Right cardiac atrium (tissue), 5 donors: ENCODE measurements at regions not wholly inside any gene's neighbourhood (a gene's known extent, or its start where the extent isn't known, plus 50 kb on each side); places are given as distances from the start of the nearest gene placed in this dataset.
A peak's percentile ranks its signal among the peaks of the same experiment; 100 is the strongest.
"Not testable (repeated sequence)": the region's sequence is repeated elsewhere in the genome, so short reads cannot be mapped to it uniquely, and the experiment has no call there.

ENCODE experiments used
- ATAC-seq, 2 donors: fragments of 200-7000 bp; cut with Tn5 transposase; one replicate each; pipeline versions ENCODE4 v1.8.0 to v1.9.1; 2020; ENCODE audit warnings: moderate library complexity in 2 of 2, mild to moderate bottlenecking in 1 of 2
- DNase-seq, 3 donors: peaks; one replicate each; pipeline ENCODE4 v3.0.0-alpha.2; 2020
- H3K27ac ChIP-seq: one replicate; pipeline ENCODE4 v1.5.1; 2013; ENCODE audit warnings: mild to moderate bottlenecking, low read length, control low read depth, moderate library complexity
- H3K27me3 ChIP-seq: one replicate; pipeline ENCODE4 v1.6.1; 2013; ENCODE audit not compliant: control insufficient read depth, insufficient read depth
- H3K4me1 ChIP-seq: one replicate; pipeline ENCODE4 v1.6.1; 2013; ENCODE audit warnings: low read length; ENCODE audit not compliant: control insufficient read depth, insufficient read depth
- H3K4me3 ChIP-seq: one replicate; pipeline ENCODE4 v1.5.1; 2013; ENCODE audit warnings: low read length, control low read depth
- H3K9me3 ChIP-seq: one replicate; pipeline ENCODE4 v1.6.1; 2013; ENCODE audit warnings: low read length; ENCODE audit not compliant: control insufficient read depth
- WGBS: extraction: QIAGEN DNeasy Blood & Tissue Kit; methylation state at CpG from one replicate; pipeline ENCODE4 v1.1.7; 2013; 5-methylcytosine and 5-hydroxymethylcytosine counted together
- intact Hi-C, 4 donors: fragments of 100-400 bp; cut with DNase I; formaldehyde crosslinking; loops; one replicate each; pipeline versions ENCODE4 v1.11.0 to v1.14.0; 2022 to 2023
- donor health status: healthy with polysubstance abuse.
- donor health status: DM: no; HTN: yes; CAD: no.
- donor health status: DM: no; HTN: no; CAD: no.
- donor health status: DM: no; HTN: yes; CAD: no; lungs with severe emphysema.
- donor health status: DM: yes; HTN: yes; CAD: no.

- no peak for ATAC-seq
- H3K4me1 ChIP-seq = no peaks in the 10 kb centered on the region
- peaks cover 3% of the 10 kb centered on the region for H3K27me3 ChIP-seq
- no peak overlapping the region for H3K4me3 ChIP-seq
- no peak overlapping the region for H3K27ac ChIP-seq
- intact Hi-C loops = loop anchor here in 1 of 4 donors (10.0 kb wide), 1 partner anchor 340 kb away; no protein-coding TSS in a partner anchor
- no peaks in the 10 kb centered on the region for H3K9me3 ChIP-seq
- DNase-seq = no peak
- WGBS = 70% methylated on average over 14 of the region's 14 CpGs
Measured at GRCh38 chr21:32844653-32845436, 73.3 kb upstream of the PAXBP1 start.

- intact Hi-C loops = no loop called here
- WGBS = 94% methylated on average over 4 of the region's 4 CpGs
- no peaks in the 10 kb centered on the region for H3K27me3 ChIP-seq
- H3K9me3 ChIP-seq = no peaks in the 10 kb centered on the region
- H3K27ac ChIP-seq = no peak overlapping the region
- DNase-seq (no peak), ATAC-seq (peak in 1 of 2 donors; percentile 14)
- H3K4me1 ChIP-seq = no peaks in the 10 kb centered on the region
- no peak overlapping the region for H3K4me3 ChIP-seq
Measured at GRCh38 chr21:32858628-32859027, 87.1 kb upstream of the PAXBP1 start.

- no peaks in the 10 kb centered on the region for H3K9me3 ChIP-seq
- H3K27ac ChIP-seq = no peak overlapping the region
- H3K4me1 ChIP-seq = no peaks in the 10 kb centered on the region
- no peak overlapping the region for H3K4me3 ChIP-seq
- DNase-seq (no peak), ATAC-seq (no peak)
- no peaks in the 10 kb centered on the region for H3K27me3 ChIP-seq
- intact Hi-C loops = no loop called here
Measured at GRCh38 chr21:32860399-32860798, 88.8 kb upstream of the PAXBP1 start.

GRCh38 chr21:32861866-32862265 lies 90.3 kb upstream of the PAXBP1 start:
- DNase-seq (no peak), ATAC-seq (no peak)
- Histone ChIP-seq H3K9me3 (no peaks in the 10 kb centered on the region), H3K27ac (no peak overlapping the region), H3K4me3 (no peak overlapping the region), H3K4me1 (no peaks in the 10 kb centered on the region), H3K27me3 (no peaks in the 10 kb centered on the region)
- intact Hi-C loops = no loop called here
- 56% methylated on average over 4 of the region's 4 CpGs for WGBS

GRCh38 chr21:32867597-32867996 lies 96.0 kb upstream of the PAXBP1 start:
- H3K9me3 ChIP-seq = no peaks in the 10 kb centered on the region
- no peaks in the 10 kb centered on the region for H3K27me3 ChIP-seq
- H3K27ac ChIP-seq = no peak overlapping the region
- H3K4me1 ChIP-seq = no peaks in the 10 kb centered on the region
- intact Hi-C loops = no loop called here
- DNase-seq (no peak), ATAC-seq (no peak)
- WGBS = 77% methylated on average over 4 of the region's 4 CpGs
- H3K4me3 ChIP-seq = no peak overlapping the region

- DNase-seq (no peak), ATAC-seq (no peak)
- no peak overlapping the region for H3K27ac ChIP-seq
- intact Hi-C loops = no loop called here
- no peaks in the 10 kb centered on the region for H3K9me3 ChIP-seq
- no peaks in the 10 kb centered on the region for H3K27me3 ChIP-seq
- H3K4me3 ChIP-seq = no peak overlapping the region
- H3K4me1 ChIP-seq = no peaks in the 10 kb centered on the region
- 84% methylated on average over 11 of the region's 11 CpGs for WGBS
Measured at GRCh38 chr21:32868631-32869454, 97.3 kb upstream of the PAXBP1 start.

GRCh38 chr21:32869459-32869858 lies 97.9 kb upstream of the PAXBP1 start:
- H3K27ac ChIP-seq = no peak overlapping the region
- H3K4me3 ChIP-seq = no peak overlapping the region
- H3K4me1 ChIP-seq = no peaks in the 10 kb centered on the region
- 60% methylated on average over 3 of the region's 3 CpGs for WGBS
- ATAC-seq (no peak), DNase-seq (no peak)
- intact Hi-C loops = no loop called here
- no peaks in the 10 kb centered on the region for H3K9me3 ChIP-seq
- H3K27me3 ChIP-seq = no peaks in the 10 kb centered on the region

- Histone ChIP-seq H3K9me3 (no peaks in the 10 kb centered on the region), H3K4me1 (no peaks in the 10 kb centered on the region), H3K27ac (no peak overlapping the region), H3K4me3 (no peak overlapping the region), H3K27me3 (no peaks in the 10 kb centered on the region)
- 72% methylated on average over 3 of the region's 3 CpGs for WGBS
- DNase-seq (no peak), ATAC-seq (no peak)
- intact Hi-C loops = no loop called here
Measured at GRCh38 chr21:32876426-32876825, 104.9 kb upstream of the PAXBP1 start.

- 91% methylated on average over 2 of the region's 2 CpGs for WGBS
- H3K27me3 ChIP-seq, H3K27ac ChIP-seq, intact Hi-C loops, H3K4me1 ChIP-seq, H3K9me3 ChIP-seq, H3K4me3 ChIP-seq, DNase-seq, ATAC-seq: not testable (repeated sequence)
Measured at GRCh38 chr21:32877888-32878287, 106.3 kb upstream of the PAXBP1 start.

GRCh38 chr21:32878661-32879060 lies 107.1 kb upstream of the PAXBP1 start:
- DNase-seq = no peak
- ATAC-seq = no peak
- Histone ChIP-seq H3K4me3 (no peak overlapping the region), H3K27ac (no peak overlapping the region), H3K27me3 (no peaks in the 10 kb centered on the region), H3K9me3 (no peaks in the 10 kb centered on the region), H3K4me1 (no peaks in the 10 kb centered on the region)
- 44% methylated on average over 2 of the region's 2 CpGs for WGBS
- intact Hi-C loops = no loop called here

- no peaks in the 10 kb centered on the region for H3K4me1 ChIP-seq
- no peak overlapping the region for H3K4me3 ChIP-seq
- intact Hi-C loops = no loop called here
- no peak for ATAC-seq
- H3K27me3 ChIP-seq = no peaks in the 10 kb centered on the region
- H3K9me3 ChIP-seq = no peaks in the 10 kb centered on the region
- H3K27ac ChIP-seq = no peak overlapping the region
- 87% methylated on average over 5 of the region's 5 CpGs for WGBS
- no peak for DNase-seq
Measured at GRCh38 chr21:32881458-32881857, 109.9 kb upstream of the PAXBP1 start.
